ENCODE measurements at regions not wholly inside any gene's neighbourhood (a gene's known extent, or its start where the extent isn't known, plus 50 kb on each side); places are given as distances from the start of the nearest gene placed in this dataset.

DNA sequence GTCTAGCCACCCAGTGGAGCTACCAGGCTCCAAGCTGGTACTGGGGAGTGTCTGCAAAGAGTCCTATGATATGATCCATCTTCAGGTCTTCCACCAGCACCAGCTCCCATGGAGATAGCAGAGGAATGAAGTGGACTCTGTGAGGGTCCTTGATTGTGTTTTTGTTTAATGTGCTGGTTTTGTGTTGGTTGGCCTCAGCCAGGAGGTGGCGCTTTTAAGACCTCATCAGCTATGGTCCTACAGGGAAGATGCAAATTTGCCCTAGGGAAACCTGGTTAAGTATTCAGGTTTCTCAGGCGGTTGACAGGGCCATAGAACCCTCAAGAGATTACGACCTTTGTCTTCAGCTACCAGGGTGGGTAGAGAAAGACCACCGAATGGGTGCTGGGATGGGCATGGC is 1141.1 kb downstream of the STIM2 start:
- Histone ChIP-seq H3K27me3 (no peaks in the 10 kb centered on the region), H3K36me3 (no peaks in the 10 kb centered on the region), H3K4me3 (no peak overlapping the region), H3K9me3 (no peaks in the 10 kb centered on the region), H3K27ac (no peak overlapping the region), H3K4me1 (no peaks in the 10 kb centered on the region)
- TF ChIP-seq POLR2AphosphoS5 (IDR thresholded peaks at IDR 0.05) (no peak), POLR2A (IDR thresholded peaks at IDR 0.05) (no peak), EP300 (IDR thresholded peaks at IDR 0.05) (no peak)
- TF ChIP-seq, protein P1, sequence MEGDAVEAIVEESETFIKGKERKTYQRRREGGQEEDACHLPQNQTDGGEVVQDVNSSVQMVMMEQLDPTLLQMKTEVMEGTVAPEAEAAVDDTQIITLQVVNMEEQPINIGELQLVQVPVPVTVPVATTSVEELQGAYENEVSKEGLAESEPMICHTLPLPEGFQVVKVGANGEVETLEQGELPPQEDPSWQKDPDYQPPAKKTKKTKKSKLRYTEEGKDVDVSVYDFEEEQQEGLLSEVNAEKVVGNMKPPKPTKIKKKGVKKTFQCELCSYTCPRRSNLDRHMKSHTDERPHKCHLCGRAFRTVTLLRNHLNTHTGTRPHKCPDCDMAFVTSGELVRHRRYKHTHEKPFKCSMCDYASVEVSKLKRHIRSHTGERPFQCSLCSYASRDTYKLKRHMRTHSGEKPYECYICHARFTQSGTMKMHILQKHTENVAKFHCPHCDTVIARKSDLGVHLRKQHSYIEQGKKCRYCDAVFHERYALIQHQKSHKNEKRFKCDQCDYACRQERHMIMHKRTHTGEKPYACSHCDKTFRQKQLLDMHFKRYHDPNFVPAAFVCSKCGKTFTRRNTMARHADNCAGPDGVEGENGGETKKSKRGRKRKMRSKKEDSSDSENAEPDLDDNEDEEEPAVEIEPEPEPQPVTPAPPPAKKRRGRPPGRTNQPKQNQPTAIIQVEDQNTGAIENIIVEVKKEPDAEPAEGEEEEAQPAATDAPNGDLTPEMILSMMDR (IDR thresholded peaks at IDR 0.05) = no peak
- DNase-seq (no peak), ATAC-seq (ENCODE audit: low FRiP score in 2 of 2) (no peak)
- 80 to 83% methylated on average over 3 to 4 of the region's 4 CpGs for WGBS, 2 donors

DNA sequence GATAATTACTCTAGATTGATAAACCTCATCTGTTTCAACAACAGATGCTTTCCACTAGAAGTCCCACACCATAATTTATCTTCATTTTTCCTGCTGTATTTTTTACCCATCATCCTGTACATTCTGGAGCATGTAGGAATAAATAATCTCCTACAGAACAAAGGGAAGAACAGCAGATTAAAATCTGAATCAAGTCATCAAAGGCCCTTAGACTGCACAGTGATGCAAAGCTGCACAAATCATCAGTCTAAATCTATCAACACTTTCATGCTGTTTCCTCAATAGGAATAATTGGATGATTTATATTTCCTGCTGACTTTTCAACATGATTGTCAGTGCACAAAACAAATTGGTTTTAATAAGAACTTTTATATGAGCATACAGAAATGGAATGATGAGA is 1143.9 kb downstream of the STIM2 start:
- H3K4me3 ChIP-seq = no peak overlapping the region
- H3K27ac ChIP-seq = no peak overlapping the region
- no peaks in the 10 kb centered on the region for H3K4me1 ChIP-seq
- no peak for DNase-seq
- TF ChIP-seq EP300 (IDR thresholded peaks at IDR 0.05) (no peak), POLR2AphosphoS5 (IDR thresholded peaks at IDR 0.05) (no peak), POLR2A (IDR thresholded peaks at IDR 0.05) (no peak)
- TF ChIP-seq, protein P1 (IDR thresholded peaks at IDR 0.05) = no peak
- H3K36me3 ChIP-seq = no peaks in the 10 kb centered on the region
- no peaks in the 10 kb centered on the region for H3K27me3 ChIP-seq
- no peak for ATAC-seq (ENCODE audit: low FRiP score in 2 of 2)
- H3K9me3 ChIP-seq = no peaks in the 10 kb centered on the region

DNA sequence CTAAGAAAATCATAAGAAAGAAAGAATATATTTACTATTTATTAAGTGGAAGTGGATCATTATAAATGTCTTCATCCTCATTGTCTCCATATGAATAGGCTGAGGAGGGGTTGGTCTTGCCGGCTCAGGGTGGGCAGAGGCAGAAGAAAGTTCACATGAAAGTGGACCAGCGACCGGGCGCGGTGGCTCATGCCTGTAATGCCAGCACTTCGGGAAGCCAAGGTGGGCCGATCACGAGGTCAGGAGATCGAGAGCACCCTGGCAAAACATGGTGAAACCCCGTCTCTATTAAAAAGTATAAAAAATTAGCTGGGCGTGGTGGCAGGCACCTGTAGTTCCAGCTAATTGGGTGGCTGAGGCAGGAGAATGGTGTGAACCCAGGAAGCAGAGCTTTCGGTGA is 1145.4 kb downstream of the STIM2 start:
- Histone ChIP-seq H3K27ac (no peak overlapping the region), H3K36me3 (no peaks in the 10 kb centered on the region), H3K4me3 (no peak overlapping the region), H3K9me3 (no peaks in the 10 kb centered on the region), H3K27me3 (no peaks in the 10 kb centered on the region), H3K4me1 (no peaks in the 10 kb centered on the region)
- TF ChIP-seq POLR2A (IDR thresholded peaks at IDR 0.05) (no peak), EP300 (IDR thresholded peaks at IDR 0.05) (no peak), POLR2AphosphoS5 (IDR thresholded peaks at IDR 0.05) (no peak)
- TF ChIP-seq, protein P1 (IDR thresholded peaks at IDR 0.05) = no peak
- ATAC-seq (ENCODE audit: low FRiP score in 2 of 2) (no peak), DNase-seq (peak in 1 of 2 donors; percentile 29)
- WGBS, 2 donors = 93 to 97% methylated on average over 12 of the region's 12 CpGs

DNA sequence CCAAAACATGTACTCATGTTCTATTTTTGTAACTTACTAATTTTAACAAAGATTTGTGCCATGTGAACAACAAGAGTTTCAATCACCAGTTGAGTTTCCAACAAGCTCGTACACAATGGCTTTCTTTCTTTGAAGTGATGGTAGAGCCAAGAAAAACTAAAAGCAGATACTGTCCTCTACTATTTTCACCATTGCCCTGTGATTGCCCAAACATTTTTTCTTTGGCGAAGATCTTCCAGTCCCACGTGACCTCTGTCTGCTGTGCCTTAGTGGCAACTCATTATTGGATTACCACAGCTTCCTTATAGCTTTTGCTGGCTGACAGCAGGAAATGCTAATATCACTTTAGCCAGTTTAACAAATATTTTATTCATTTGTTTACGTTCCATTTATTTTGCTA is 1147.1 kb downstream of the STIM2 start:
- no peak for DNase-seq
- Histone ChIP-seq H3K27me3 (no peaks in the 10 kb centered on the region), H3K27ac (no peak overlapping the region), H3K36me3 (no peaks in the 10 kb centered on the region), H3K4me3 (no peak overlapping the region), H3K4me1 (no peaks in the 10 kb centered on the region), H3K9me3 (no peaks in the 10 kb centered on the region)
- no peak for ATAC-seq (ENCODE audit: low FRiP score in 2 of 2)
- 69 to 72% methylated on average over 4 of the region's 4 CpGs for WGBS, 2 donors
- TF ChIP-seq, protein P1 (IDR thresholded peaks at IDR 0.05) = no peak
- TF ChIP-seq POLR2A (IDR thresholded peaks at IDR 0.05) = no peak
- no peak for TF ChIP-seq EP300 (IDR thresholded peaks at IDR 0.05)
- no peak for TF ChIP-seq POLR2AphosphoS5 (IDR thresholded peaks at IDR 0.05)

GRCh38 chr4:28009541-28009940 is 1148.9 kb downstream of the STIM2 start:
- Histone ChIP-seq H3K4me3 (no peak overlapping the region), H3K4me1 (no peaks in the 10 kb centered on the region), H3K27me3 (no peaks in the 10 kb centered on the region), H3K27ac (no peak overlapping the region), H3K9me3 (peaks cover 0 to 4% (median 0%) of the 10 kb centered on the region in 4 donors), H3K36me3 (no peaks in the 10 kb centered on the region)
- TF ChIP-seq, protein P1 (IDR thresholded peaks at IDR 0.05) = no peak
- TF ChIP-seq EP300 (IDR thresholded peaks at IDR 0.05) (no peak), POLR2AphosphoS5 (IDR thresholded peaks at IDR 0.05) (no peak)
- DNase-seq (no peak), ATAC-seq (ENCODE audit: low FRiP score in 2 of 2) (no peak)
- 80 to 87% methylated on average over 2 of the region's 2 CpGs for WGBS, 2 donors
